C1 segment of cervical spinal cord (tissue), 14 donors: ENCODE measurements at regions not wholly inside any gene's neighbourhood (a gene's known extent, or its start where the extent isn't known, plus 50 kb on each side); places are given as distances from the start of the nearest gene placed in this dataset.
A peak's percentile ranks its signal among the peaks of the same experiment; 100 is the strongest.
"Not testable (repeated sequence)": the region's sequence is repeated elsewhere in the genome, so short reads cannot be mapped to it uniquely, and the experiment has no call there.

Experiments used
- DNase-seq, 14 donors: peaks; one replicate each; lab custom pipeline; 2025; lab: John Stamatoyannopoulos, UW

DNA sequence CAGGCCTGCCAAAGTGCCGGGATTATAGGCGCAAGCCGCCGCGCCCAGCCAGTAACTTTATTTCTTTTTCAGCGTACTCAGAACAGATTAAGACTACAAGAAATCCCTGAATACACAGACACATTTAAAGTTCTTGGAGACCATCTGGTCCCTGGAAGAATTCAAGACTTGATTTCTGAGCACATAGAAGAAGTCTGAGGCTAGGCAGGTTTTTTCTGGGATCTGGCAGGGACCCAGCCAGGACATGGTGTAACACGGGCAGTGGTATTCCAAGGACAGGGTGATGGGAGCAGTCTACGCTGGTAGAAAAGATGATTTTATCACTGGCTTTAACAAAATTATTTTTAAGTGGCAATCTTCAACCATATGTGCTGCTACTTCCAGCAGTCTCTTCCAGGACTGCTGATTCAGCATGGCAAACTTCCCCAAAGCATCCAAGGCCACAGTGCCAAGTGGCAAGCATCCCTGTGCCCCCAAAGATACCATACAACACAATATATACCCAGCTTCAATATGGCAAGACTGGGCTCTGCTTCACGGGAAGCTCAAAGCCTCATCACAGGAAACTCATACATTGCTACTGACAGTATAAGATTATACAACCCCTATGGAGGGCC is 105.2 kb upstream of the OR5AK2 start:
- DNase-seq, result no peak

DNA sequence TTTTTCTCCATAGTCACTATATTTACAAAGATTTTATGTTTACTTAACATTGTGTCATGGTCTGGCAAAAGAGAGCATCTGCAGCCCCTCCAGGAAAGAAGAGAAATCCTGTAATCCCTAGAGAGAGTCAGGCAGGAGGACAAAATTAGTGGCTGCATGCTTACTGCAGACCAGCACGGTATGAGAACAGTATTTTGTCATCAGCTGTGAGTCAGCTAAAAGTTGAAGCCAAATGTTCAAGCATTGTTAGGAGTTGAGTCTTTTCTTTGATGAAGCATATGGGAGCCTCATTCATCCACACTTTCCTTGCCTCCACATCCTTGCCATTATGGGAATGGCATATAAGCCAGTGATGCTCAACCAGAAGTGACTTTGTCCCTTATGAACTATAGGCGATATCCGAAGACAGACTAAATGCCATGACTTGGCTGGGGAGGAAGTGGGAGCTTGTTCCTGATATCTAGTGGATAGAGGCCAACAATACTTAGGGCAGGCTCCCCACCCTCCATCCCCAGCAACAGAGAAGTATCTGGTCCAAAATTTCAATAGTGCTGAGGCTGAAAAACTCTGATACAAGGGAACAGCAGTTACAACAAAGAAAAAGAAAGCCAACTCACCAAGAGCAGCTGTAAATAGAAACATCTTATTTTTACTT is 112.0 kb upstream of the OR5AK2 start:
- DNase-seq, result no peak

DNA sequence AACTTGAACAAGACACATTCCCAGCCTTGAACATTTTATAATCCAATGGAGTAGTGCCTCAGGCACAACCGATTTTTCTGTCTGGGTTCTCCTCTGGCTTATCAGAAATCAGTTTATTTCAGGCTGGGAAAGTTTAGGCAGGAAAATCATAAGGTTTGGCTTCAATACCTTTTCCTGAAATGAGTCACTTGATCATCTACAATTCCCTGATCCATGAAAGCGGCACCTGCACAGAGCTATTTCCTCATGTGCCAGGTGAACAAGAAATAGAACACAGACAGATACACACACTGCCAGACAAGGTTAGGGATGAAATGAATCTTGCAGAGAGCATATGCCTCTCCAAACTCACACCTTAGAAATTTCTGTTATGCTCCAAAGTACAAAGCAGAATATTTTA is 106.7 kb upstream of the OR9G4 start:
- no peak for DNase-seq

DNA sequence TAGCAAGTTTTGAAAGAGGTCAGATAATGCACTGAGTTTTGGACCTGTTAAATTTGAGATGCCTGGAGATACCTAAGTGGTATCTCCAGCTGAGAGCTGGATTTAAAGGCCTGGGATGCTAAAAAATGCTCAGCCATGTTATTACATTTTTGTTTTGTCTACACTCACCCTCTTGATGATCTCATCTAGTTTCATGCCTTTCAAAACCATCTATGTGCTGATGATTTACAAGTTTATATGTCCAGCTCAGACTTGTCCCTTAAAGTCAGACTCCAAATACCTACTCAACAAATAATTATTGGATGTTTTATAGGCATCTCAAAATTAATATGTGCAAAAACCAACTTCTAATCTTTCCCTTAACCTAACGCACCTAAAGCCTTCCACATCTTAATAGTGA is 103.6 kb upstream of the OR9G4 start:
- DNase-seq, result no peak

DNA sequence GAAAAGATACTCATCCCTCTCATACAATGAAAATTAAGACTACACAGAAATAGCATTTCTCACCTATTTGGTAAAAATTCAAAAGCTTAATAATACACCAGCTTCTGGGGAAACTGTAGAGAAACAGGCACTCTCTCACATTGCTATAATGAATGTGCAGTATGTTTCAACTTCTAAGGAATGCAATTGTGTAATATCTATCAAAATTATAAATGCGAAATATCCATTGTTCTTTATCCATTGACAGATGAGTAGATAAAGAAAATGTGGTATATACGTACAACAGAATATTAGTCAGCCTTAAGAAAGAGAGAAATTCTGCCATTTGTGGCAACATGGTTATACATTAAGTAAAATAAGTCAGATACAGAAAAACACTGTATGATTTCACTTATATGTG is 101.4 kb upstream of the OR9G4 start:
- DNase-seq, result no peak

DNA sequence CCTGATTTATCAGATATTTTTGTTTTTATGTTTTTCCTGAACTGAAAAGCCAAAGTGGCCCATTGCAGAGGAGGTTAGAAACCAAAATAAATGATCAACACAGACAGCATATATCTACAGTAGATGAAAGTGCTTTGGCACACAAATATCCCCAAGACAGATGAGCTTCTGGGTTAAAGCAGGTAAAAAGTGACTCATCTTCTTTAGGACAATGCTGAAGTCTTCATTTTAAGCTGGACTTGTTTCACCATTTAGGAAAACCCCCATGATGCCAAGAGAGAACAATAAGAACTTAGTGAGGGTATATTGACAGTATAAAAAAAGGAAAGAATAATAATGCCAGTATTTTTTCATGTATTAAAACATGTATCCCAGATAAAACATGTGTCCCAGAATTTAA is 100.8 kb upstream of the OR9G4 start:
- no peak for DNase-seq

DNA sequence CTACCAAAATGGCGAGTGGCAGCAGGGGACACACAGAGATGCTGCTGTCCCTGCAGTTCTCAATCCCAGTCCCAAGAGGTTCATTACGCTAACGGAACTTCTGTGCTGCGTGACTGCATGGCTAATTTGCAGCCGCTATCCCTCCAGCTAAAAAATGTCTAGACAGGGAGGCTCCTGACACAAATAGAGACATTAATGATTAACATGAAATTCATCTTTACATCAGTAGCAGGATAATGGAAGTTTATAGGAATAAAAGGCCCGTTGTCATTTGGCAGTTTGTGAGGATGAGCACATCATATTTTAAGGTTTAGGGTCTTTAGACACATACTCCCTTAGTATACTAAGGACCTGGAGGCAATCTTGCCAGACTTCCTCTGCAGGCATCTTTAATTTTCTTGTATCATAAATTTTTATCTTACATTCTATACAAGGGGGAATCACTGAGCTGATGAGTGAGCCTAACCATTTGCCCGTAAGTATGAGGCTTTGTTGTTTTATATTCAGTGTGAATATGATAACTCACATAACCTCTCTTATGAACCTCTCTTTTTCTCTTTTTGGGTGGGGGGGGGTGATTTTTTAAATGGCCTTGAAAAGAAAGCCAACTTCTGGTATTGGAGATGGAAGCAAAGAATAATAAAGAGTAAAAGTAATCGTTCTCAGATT is 99.8 kb upstream of the OR9G4 start:
- no peak for DNase-seq

DNA sequence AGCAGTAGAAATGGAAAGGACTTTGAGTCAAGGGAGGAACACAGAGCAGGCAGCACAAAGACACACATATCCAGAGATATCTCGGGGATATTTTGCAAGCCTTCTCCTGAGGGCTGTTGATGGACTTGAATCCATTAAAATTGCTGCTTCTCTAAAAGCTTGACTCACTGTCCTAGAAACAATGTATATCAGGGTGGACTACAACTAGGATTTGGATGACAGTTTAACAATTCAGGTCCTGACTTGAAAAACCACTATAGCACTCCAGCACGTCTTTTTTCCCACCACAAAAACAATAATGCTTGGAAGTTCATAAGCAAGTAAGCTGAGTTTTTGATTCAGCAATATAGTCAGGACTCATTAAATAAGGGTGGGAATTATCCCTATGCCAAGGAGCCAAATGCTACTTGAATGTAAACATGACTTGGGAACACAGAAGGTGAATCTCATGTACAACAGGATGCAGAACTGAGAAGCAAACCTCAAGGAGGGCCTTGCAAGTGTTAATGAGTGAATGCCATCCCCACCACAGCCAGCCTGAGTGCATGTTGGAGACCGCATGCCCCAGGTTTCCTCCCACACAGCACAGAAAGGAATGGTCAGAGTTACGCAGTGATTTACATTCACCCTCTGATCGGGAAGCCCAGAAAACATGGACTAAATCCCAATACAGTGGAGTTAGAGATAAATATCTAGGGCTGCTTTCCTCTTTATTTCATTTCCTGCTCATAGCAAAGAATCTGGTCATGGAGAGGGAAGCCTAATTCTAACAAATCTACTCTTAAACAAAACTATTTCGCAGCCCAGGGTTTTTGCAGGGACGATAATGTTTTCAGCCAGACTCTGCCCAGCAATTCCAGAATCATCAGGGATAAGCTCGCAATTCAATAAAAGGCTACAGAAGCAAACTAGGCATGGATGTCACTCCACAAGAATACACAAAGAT is 98.4 kb upstream of the OR9G4 start:
- no peak for DNase-seq

DNA sequence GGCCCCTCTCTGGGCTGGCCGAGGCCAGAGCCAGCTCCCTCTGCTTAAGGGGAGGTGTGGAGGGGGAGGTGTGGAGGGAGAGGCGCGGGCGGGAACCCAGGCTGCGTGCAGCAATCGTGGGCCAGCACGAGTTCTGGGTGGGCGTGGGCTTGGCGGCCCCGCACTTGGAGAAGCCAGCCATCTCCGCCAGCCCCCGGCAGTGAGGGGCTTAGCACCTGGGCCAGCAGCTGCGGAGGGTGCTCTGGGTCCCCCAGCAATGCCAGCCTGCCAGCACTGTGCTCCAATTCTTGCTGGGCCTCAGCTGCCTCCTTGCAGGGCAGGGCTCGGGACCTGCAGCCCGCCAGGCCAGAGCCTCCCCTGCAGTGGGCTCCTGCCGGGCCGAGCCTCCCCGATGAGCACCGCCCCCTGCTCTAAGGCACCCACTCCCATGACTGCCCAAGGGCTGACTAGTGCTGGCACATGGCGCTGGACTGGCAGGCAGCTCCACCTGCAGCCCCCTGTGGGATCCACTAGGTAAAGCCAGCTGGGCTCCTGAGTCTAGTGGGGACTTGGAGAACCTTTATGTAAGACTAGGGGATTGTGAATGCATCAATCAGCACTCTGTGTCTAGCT is 96.7 kb upstream of the OR9G4 start:
- DNase-seq, result no peak

DNA sequence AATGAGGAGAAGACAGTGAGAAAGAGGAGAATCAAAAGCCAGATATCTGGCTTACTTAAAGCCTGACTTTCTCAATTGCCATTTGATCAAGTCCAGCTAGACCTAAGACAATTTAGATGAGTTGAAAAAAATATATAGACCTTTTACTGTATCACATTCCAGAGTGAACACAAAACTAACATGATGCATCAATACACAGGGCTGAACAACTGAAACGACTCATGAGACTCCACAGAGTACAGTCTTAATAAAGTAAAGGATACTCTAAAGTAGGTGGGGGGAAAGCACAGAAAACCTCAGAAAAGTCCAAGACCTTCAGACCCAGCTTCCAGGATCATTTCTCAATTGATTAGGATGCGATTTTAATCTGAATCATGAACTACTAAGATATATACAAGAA is 95.3 kb upstream of the OR9G4 start:
- DNase-seq, result no peak

DNA sequence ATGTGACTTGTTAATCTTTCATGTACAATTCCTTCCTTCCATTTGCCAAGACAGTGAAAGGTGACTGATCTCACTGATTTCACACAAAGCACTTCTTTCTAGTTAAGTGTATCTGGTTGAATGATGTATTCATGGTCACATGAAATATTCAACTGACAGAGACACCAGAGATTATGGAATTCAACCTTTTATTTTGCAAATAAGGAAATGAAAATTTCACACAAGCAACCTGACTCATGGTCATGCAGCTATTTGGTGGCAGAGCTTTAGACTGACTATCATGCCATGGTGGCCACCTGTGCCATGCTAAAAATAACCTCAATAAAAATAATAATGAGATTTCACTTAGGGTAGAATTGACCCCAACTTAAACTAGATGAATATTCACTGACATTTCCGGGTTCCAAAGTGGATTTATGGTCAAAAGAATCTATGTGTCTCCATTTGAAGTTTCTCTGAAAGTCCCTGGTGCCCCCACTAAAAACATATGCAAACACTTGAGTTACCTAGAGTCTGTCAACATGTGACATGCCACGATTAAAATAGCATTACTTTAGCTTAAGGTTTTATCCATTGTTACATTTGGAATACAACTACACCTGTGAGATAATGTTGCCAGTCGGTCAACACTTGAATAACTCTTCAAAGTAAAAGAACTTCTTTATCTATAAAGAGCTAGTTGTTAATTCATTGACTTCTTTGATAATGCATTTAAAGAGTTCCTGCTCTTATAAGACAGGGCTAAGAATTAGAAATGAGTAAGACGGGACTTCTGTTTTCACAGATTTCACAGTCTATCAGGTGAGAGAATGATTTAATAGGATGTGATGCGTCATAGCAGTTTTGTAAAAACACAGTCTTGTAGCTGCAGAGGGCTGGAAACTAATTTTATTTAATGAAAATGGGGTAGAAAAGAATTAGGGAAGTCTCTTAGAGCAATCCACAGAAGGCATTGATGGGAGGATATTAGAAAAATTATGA is 94.6 kb upstream of the OR9G4 start:
- no peak for DNase-seq

DNA sequence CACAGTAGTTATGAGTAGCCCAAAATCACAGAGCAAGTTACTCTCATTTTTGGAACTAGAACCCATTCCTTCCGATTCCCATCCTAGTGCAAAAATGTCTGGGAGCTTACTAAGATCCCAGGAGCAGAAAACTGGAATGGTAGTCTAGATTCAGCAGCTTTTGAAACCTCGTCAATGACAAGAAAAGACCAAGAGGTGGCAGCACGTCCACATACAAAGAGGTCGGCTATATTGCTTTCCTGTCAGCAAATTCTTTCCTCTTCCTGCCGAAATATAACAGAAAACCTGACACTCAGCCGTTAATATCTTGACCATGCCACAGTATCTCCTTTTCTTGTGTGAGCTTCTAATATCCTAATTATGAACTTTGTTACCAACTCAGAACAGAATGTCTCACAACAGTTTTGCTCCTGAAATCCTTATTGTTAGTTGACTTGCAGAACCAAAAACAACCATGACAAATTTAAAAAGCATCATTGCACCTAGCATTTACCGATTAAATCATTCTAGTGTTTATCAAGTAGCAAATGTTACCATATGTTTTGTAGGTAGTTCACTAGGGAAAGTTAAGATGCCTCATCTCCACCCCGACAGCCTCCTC is 92.8 kb upstream of the OR9G4 start:
- peak in 5 of 14 donors; percentile 0 to 4 (median 2) for DNase-seq

DNA sequence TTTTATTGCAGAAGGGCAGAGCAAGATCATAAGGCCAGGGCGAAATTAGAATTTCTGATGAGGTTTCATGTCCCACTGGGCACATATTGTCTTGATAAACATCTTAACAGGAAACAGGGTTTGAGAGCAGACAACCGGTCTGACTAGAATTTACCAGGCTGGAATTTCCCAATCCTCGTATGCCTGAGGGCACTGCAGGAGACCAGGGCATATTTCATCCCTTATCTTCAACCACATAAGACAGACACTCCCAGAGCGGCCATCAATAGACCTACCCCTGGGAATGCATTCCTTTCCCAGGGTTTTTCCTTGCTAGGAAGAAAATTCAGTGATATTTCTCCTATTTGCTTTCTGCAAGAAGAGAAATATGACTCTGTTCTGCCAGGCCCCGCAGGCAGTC is 78.9 kb upstream of the OR9G4 start:
- not testable (repeated sequence) for DNase-seq

DNA sequence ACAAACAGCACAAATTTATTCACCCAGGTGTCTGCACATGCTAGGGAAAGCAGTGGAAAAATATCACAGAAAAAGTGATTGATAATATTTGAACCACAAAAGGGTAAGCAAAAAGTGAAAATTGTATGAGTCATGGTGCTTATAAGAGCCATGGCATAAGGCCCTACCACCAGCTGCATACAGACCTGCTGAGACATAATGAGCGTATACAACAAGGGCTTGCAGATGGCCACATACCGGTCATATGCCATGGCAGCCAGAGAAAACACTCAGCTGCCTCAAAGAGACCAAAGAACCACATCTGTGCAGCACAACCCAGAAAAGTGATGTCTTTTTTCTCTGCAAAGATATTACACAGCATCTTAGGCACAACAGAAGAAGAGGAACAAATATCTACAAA is 71.4 kb upstream of the OR9G4 start:
- no peak for DNase-seq

DNA sequence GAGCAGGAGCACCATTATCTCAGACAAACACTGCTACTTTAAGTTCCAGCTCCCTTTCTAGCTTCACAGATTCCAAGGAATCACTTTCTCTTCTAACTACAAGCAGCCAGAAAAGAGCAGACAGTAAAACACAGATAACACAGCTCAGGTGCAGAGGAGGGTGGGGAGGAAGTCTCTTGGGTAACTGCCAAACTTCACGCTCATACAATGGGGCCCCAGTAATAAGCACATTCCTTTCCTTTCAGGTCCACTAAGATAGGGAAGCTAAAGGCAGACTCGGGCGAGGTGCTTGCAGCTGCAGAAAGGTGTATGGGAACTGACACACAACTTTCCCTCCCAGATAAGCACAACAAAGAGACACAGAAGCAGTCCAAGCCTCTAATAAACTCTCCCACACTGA is 69.2 kb upstream of the OR9G4 start:
- no peak for DNase-seq

DNA sequence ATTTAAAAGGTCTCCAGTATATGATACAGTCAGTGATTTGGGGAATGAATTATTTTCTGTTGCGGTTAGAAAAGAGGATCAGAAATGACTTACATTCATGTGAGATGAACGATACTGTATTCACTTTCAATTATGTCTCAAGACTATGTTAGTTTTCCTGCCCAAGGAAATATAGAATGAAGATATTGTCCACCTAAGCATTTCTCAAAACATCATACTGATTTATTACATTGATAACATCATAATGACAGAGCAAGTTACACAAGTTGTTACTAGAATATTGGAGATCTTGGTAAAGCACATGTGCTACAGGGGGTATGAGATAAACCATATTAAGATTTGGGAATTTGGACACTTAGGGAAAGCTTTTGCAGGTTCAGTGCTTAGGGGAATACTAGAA is 67.8 kb upstream of the OR9G4 start:
- no peak for DNase-seq

DNA sequence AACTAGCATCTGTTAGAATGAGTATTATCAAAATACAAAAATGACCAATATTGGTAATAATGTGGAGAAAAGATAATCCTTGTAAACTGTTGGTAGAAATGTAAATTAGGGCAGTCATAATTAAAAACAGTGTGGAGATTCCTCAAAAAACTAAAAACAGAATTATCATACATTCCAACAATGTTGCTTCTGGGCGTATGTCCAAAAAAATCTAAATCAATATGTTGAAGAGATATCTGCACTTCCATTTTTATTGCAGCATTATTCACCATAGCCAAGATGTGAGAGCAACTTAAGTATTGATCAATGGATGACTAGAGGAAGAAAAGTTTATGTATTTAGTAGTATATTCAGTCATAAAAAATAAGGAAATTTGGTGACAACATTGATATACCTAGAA is 59.8 kb upstream of the OR9G4 start:
- DNase-seq, result no peak

DNA sequence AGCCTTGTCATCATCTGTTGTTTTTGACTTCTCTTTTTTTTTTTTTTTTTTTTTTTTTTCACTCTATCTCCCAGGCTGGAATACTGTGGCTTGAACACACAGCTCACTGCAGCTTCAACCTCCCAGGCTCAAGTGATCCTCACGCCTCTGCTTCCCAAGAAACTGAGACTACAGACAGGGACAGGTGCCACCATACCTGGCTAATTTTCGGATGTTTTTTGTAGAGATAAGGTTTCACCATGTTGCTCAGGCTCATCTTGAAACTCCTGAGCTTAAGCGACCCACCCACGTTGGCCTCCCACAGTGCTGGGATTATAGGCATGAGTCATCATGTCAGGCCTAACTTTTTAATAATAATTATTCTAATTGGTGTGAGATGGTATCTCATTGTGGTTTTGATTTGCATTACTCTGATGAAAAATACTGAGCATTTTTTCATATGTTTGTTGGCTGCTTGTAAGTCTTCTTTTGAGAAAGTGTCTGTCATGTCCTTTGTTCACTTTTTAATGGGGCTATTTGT is 51.3 kb upstream of the OR9G4 start:
- no peak for DNase-seq
